ENCODE measurements at regions not wholly inside any gene's neighbourhood (a gene's known extent, or its start where the extent isn't known, plus 50 kb on each side); places are given as distances from the start of the nearest gene placed in this dataset.
"Not testable (repeated sequence)": the region's sequence is repeated elsewhere in the genome, so short reads cannot be mapped to it uniquely, and the experiment has no call there.

DNA sequence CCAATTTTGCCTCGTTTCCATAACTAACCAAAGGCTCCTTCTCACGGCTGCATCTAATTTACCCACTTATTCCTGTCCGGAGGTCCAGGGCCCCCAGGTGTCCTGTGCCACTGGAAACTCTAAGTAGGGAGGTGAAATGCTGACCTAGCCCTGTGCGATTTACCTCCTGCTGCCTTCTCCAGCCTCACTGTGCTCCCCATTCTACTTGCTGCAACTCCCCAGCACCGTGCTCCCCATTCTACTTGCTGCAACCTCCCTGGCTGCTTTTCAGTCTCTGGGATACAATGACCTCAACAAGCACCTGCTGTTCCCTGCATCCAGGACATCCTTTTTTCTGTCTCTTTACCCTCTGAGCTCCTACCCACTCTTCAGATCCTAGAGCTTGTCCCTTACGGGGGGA lies 254.7 kb upstream of the PROK2 start:
- H3K27me3 Mint-ChIP-seq (ENCODE audit: low read depth), result peaks cover 16% of the 10 kb centered on the region
- H3K4me1 Mint-ChIP-seq (ENCODE audit: low read depth), result no peaks in the 10 kb centered on the region
- ATAC-seq (no peak), DNase-seq (no peak)
- no peaks in the 10 kb centered on the region for H3K9me3 Mint-ChIP-seq
- H3K4me3 Mint-ChIP-seq, result no peak overlapping the region
- no peaks in the 10 kb centered on the region for H3K36me3 Mint-ChIP-seq (ENCODE audit: insufficient read depth)

DNA sequence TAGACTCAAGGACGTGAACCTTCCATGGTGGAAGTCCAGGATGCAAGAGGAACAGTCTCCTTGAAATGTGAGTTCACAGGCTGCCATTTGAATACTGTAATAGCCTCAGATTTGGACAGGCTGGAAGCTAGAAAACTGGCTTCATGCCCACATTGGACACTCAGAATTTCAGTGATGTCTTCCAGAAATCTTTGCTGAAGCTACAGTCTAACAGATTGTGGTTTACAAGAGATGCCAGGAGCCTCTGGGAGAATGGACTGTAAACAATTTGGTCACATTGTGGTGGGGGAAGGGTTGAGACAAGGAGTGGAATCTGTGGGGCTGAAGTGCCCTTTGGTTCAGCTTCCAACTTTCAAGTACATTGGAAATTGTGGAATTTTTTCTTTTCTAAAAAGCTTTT lies 252.0 kb upstream of the PROK2 start:
- no peak overlapping the region for H3K4me3 Mint-ChIP-seq
- no peaks in the 10 kb centered on the region for H3K4me1 Mint-ChIP-seq (ENCODE audit: low read depth)
- no peaks in the 10 kb centered on the region for H3K36me3 Mint-ChIP-seq (ENCODE audit: insufficient read depth)
- H3K9me3 Mint-ChIP-seq, result no peaks in the 10 kb centered on the region
- DNase-seq (no peak), ATAC-seq (no peak)
- H3K27me3 Mint-ChIP-seq (ENCODE audit: low read depth), result peaks cover 18% of the 10 kb centered on the region

DNA sequence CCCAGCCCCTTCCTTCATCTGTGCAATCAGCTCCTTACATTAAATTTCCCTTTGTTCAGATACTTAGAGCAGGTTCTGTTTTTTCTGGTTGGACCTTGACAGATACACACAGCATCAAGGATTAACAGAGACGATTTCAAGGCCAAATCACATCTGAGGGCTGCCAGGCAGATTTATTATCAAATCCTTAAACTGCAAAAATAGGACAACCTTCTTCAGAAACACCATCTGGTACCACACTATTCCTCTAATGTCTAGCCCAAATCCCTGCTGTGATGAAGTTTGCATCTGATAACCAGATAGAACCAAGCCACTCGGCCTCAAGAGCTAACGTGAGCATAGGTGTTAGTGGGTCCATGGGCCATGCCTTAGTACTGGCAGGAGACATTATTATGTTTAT lies 250.7 kb upstream of the PROK2 start:
- no peak for DNase-seq
- Mint-ChIP-seq H3K27me3 (ENCODE audit: low read depth) (peaks cover 16% of the 10 kb centered on the region), H3K4me3 (no peak overlapping the region), H3K4me1 (ENCODE audit: low read depth) (no peaks in the 10 kb centered on the region), H3K9me3 (no peaks in the 10 kb centered on the region), H3K36me3 (ENCODE audit: insufficient read depth) (no peaks in the 10 kb centered on the region)
- ATAC-seq, result no peak

DNA sequence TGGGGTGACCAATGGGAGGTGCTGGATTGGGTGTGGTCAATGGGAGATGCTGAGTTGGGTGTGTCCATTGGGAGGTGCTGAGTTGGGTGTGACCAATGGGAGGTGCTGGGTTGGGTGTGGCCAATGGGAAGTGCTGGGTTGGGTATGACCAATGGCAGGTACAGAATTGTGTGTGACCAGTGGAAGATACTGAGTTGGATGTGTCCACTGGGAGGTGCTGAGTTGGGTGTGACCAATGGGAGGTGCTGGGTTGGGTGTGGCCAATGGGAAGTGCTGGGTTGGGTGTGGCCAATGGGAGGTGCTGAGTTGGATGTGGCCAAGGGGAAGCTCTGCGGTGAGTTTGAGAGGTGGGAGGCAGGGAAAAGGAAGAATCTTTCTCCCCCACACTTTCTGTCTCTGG lies 250.0 kb upstream of the PROK2 start:
- no peak for ATAC-seq
- H3K27me3 Mint-ChIP-seq (ENCODE audit: low read depth), result peaks cover 13% of the 10 kb centered on the region
- no peak overlapping the region for H3K4me3 Mint-ChIP-seq
- no peaks in the 10 kb centered on the region for H3K9me3 Mint-ChIP-seq
- no peaks in the 10 kb centered on the region for H3K4me1 Mint-ChIP-seq (ENCODE audit: low read depth)
- no peaks in the 10 kb centered on the region for H3K36me3 Mint-ChIP-seq (ENCODE audit: insufficient read depth)
- DNase-seq, result no peak

DNA sequence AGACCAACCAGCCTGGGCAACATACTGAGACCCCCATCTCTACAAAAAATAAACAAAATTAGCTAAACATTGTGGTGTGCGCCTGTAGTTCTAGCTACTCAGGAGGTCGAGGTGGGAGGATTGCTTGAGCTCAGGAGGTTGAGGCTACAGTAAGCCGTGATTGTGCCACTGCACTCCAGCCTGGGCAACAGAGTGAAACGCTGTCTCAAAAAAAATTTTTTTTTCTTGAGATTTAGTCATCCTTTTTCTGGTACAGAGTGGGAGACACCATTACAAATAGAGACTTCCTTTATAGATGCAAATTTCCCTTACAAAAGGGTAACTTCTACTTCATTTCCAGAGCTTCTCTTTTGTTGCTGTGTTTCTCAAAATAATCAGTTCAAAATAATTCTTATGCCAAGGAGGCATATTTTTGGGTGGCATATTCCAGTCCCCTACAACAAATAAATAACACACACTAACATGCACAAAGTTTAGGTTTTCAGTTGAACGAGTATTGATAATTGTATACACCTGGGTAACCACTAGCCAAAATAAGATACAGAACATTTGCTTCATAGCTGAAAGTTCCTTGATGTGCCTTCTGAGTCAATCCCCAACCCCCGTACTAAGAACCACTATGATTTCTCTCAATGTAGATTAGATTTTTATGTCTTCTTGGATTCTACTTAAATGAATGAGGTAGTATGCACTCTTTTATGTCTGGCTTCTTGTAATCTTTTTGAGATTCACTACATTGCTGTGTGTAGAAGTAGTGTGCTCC lies 248.9 kb upstream of the PROK2 start:
- Mint-ChIP-seq H3K36me3 (ENCODE audit: insufficient read depth) (no peaks in the 10 kb centered on the region), H3K27me3 (ENCODE audit: low read depth) (peaks cover 9% of the 10 kb centered on the region)
- ATAC-seq, result no peak

DNA sequence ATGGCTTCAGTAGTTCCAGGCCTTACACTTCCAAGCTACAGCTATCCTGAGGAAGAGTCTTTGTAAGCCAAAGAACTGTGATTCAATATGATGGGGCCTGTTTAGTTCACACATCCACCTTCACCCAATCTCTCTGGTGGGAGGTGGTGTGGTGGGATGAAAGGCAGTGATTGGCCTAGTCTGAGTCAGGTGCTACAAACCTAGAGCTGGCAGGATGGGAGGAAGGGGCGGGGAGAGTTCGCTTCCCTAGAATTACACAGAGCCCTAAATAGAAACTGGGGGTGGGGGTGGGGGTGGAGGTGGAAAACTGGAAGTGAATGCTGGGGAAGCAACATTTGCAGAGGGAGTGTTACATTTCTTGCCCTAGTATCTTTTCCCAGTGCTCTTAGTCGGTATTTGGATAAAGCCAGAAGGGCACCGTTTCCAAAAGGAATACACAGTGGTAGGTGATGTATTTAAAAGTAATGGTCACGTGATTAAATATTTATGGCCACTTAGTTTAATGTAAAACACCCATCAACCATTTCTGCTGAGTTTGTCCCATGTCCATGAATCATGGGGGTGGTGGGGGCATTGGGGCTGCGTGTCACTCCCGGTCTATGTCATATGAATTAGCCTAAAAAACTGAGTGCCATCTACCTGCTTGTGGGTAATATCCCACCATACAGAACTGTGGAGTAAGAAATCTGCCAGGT lies 247.6 kb upstream of the PROK2 start:
- Mint-ChIP-seq H3K36me3 (ENCODE audit: insufficient read depth) (no peaks in the 10 kb centered on the region), H3K4me1 (ENCODE audit: low read depth) (no peaks in the 10 kb centered on the region), H3K4me3 (no peak overlapping the region), H3K27me3 (ENCODE audit: low read depth) (peaks cover 6% of the 10 kb centered on the region), H3K9me3 (no peaks in the 10 kb centered on the region)
- DNase-seq (no peak), ATAC-seq (no peak)

More for the DNA sequence above, 248.9 kb upstream of the PROK2 start:
- no peaks in the 10 kb centered on the region for H3K4me1 Mint-ChIP-seq (ENCODE audit: low read depth)
- no peaks in the 10 kb centered on the region for H3K9me3 Mint-ChIP-seq
- no peak overlapping the region for H3K4me3 Mint-ChIP-seq
- no peak for DNase-seq

DNA sequence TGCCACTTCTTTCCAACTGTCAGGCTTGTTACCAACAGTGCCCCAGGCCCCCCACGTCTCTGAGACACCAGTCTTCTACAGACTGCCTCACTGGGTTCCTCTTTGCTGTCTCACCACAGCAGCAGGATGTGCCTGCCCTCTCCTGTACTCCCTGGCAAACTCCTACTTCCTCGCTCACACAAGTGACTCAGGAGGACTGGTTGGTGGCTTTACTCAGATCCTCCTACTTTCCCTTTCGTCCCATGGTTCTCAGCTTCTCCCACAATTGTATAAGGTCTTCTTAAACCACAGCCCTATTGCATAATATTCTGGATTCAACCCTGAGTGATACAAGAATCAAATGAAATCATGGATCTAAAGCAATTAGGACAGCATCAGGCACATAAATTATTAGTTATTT lies 246.6 kb upstream of the PROK2 start:
- Mint-ChIP-seq H3K27me3 (ENCODE audit: low read depth) (peaks cover 4% of the 10 kb centered on the region), H3K36me3 (ENCODE audit: insufficient read depth) (no peaks in the 10 kb centered on the region), H3K4me1 (ENCODE audit: low read depth) (no peaks in the 10 kb centered on the region), H3K4me3 (no peak overlapping the region), H3K9me3 (no peaks in the 10 kb centered on the region)
- DNase-seq (no peak), ATAC-seq (no peak)

DNA sequence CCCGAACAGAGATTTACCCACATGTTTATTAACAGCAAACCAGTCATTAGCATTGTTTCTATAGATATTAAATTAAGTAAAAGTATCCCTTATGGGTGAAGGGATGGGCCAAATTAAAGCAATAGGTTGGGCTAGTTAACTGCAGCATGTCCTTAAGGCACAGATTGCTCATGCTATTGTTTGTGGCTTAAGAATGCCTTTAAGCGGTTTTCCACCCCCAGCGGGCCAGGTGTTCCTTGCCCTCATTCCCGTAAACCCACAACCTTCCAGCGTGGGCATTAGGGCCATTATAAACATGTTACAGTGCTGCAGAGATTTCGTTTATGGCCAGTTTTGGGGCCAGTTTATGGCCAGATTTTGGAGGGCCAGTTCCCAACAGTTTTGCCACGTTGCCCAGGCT lies 245.3 kb upstream of the PROK2 start:
- not testable (repeated sequence) for H3K4me1 Mint-ChIP-seq (ENCODE audit: low read depth); ATAC-seq; H3K4me3 Mint-ChIP-seq; DNase-seq; H3K36me3 Mint-ChIP-seq (ENCODE audit: insufficient read depth); H3K9me3 Mint-ChIP-seq; H3K27me3 Mint-ChIP-seq (ENCODE audit: low read depth)

DNA sequence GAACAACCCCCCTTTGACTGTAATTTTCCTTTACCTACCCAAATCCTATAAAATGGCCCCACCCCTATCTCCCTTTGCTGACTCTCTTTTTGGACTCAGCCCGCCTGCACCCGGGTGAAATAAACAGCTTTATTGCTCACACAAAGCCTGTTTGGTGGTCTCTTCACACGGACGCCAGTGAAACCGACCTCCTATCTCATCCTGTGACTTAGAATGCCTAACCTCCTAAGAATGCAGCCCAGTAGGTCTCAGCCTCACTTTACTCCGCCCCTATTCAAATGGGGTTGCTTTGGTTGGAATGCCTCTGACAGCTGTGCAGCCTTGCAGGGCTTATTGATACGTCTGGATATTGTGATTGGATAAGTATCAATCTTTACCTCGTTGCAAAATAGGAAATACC lies 243.8 kb upstream of the PROK2 start:
- H3K27me3 Mint-ChIP-seq (ENCODE audit: low read depth); ATAC-seq; H3K9me3 Mint-ChIP-seq; H3K4me3 Mint-ChIP-seq; DNase-seq; H3K4me1 Mint-ChIP-seq (ENCODE audit: low read depth); H3K36me3 Mint-ChIP-seq (ENCODE audit: insufficient read depth): not testable (repeated sequence)

DNA sequence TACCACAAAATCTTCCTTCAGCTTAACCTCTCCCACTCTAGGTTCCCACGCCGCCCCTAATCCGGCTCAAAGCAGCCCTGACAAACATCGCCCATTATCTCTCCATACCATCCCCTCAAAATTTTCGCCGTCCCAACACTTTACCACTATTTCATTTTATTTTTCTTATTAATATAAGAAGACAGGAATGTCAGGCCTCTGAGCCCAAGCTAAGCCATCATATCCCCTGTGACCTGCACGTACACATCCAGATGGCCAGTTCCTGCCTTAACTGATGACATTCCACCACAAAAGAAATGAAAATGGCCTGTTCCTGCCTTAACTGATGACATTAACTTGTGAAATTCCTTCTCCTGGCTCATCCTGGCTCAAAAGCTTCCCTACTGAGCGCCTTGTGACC lies 243.4 kb upstream of the PROK2 start:
- not testable (repeated sequence) for H3K9me3 Mint-ChIP-seq; ATAC-seq; H3K4me1 Mint-ChIP-seq (ENCODE audit: low read depth); H3K36me3 Mint-ChIP-seq (ENCODE audit: insufficient read depth); H3K4me3 Mint-ChIP-seq; H3K27me3 Mint-ChIP-seq (ENCODE audit: low read depth); DNase-seq

DNA sequence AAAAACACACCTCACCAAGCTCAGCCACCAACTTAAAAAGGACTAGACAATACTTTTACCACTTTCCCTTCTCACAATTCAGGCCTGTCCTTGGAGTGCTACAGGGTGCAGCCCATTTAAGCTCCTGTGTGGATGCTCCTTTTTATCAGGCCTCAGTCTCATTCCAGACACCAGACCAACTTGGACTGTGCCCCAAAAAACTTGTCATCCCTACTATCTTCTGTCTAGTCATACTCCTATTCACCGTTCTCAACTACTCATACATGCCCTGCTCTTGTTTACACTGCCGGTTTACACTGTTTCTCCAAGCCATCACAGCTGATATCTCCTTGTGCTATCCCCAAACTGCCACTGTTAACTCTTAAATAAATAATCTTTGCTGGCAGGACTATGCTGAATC lies 242.8 kb upstream of the PROK2 start:
- not testable (repeated sequence) for H3K4me3 Mint-ChIP-seq; ATAC-seq; H3K4me1 Mint-ChIP-seq (ENCODE audit: low read depth); H3K36me3 Mint-ChIP-seq (ENCODE audit: insufficient read depth); DNase-seq; H3K9me3 Mint-ChIP-seq
- H3K27me3 Mint-ChIP-seq (ENCODE audit: low read depth), result peaks cover 10% of the 10 kb centered on the region

DNA sequence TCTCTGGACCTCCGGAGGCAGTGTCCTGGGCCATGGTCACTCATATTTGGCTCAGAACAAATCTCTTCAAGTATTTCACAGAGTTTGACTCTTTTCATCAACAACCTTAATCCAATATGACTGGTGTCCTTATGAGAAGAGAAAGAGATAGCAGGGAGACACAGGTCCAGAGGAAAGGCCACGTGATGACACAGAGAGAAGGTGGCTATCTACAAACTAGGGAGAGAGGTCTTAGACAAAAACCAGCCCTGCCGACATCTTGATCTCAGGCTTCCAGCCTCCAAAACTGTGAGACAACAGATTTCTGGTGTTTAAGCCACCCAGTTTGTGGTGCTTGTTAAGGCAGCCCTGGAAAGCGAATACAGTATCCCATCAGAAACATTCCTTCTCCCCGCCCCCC lies 237.1 kb upstream of the PROK2 start:
- H3K4me3 Mint-ChIP-seq, result no peak overlapping the region
- no peak for ATAC-seq
- no peaks in the 10 kb centered on the region for H3K4me1 Mint-ChIP-seq (ENCODE audit: low read depth)
- H3K27me3 Mint-ChIP-seq (ENCODE audit: low read depth), result peaks cover 10% of the 10 kb centered on the region
- peaks cover 6% of the 10 kb centered on the region for H3K9me3 Mint-ChIP-seq
- no peaks in the 10 kb centered on the region for H3K36me3 Mint-ChIP-seq (ENCODE audit: insufficient read depth)
- no peak for DNase-seq

DNA sequence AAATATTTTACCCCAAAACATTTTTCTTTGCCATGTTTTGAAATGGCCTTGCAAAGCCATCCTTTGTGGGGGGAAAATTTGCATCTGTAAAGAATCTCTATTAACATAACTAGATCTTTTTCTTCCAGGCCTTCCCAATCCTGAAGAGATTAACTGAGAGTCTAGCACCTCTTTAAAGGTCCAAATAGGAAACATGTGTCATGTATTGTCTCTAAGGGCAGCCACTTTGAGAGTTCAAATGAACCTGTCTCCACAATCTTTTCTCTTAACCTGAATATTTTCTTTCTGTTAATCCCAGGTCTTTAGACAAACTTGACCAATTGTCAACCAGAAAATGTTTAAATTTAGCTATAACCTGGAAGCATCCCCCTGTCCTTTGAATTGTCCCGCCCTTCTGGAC lies 236.6 kb upstream of the PROK2 start:
- H3K36me3 Mint-ChIP-seq (ENCODE audit: insufficient read depth), result no peaks in the 10 kb centered on the region
- peaks cover 10% of the 10 kb centered on the region for H3K27me3 Mint-ChIP-seq (ENCODE audit: low read depth)
- DNase-seq (no peak), ATAC-seq (no peak)
- H3K9me3 Mint-ChIP-seq, result peaks cover 6% of the 10 kb centered on the region
- no peak overlapping the region for H3K4me3 Mint-ChIP-seq
- no peaks in the 10 kb centered on the region for H3K4me1 Mint-ChIP-seq (ENCODE audit: low read depth)

DNA sequence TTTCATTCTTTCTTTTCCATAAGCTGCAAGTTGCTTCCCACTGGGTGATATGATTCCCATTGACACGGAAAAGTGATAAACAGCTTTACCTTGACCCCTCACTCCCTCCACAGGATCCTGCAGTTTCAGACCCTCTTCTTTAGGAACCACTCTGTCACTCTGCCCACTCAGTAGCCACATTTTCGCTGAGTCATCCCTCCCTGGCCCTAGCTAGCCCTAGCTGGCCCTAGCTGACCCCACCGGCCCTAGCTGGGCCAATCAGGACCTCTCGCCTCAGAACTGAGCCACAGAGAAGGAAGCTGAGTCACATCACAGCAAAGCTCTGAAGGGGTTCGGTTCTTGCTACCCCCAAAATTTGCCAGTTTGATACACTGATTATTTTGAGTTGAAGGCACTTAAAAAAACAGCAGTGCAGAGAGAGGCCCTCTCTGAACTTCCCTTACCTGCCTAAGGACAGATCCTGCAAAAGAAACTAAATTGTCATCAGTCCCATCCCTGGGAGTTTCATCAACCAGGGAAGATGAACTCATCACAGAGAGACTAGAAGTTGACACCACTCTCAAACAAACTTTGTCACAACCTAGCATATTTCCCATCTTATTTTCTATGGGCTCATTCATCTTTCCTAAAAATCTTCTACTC lies 233.5 kb upstream of the PROK2 start:
- H3K9me3 Mint-ChIP-seq, result no peaks in the 10 kb centered on the region
- DNase-seq (no peak), ATAC-seq (no peak)
- no peaks in the 10 kb centered on the region for H3K4me1 Mint-ChIP-seq (ENCODE audit: low read depth)
- peaks cover 7% of the 10 kb centered on the region for H3K27me3 Mint-ChIP-seq (ENCODE audit: low read depth)
- H3K36me3 Mint-ChIP-seq (ENCODE audit: insufficient read depth), result no peaks in the 10 kb centered on the region
- H3K4me3 Mint-ChIP-seq, result no peak overlapping the region

DNA sequence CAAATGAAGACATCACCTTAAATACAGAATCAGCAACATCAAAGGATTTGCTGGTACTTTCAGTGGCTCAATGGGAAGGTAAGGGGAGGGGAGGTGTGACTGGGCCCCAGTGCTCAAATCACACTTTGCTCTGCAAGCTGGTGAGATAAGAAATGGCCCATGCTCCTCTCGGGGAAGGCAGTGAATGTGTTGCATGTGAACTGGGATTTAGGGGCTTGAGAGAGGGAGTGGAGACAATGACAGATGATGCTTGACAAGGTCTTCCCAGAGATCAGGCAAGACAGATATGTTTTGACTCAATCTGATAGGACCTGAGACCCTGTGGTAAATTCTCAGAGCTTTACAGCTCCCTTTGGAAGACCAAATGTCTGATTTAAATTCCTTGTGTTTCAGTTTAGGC lies 233.0 kb upstream of the PROK2 start:
- no peak overlapping the region for H3K4me3 Mint-ChIP-seq
- H3K36me3 Mint-ChIP-seq (ENCODE audit: insufficient read depth), result no peaks in the 10 kb centered on the region
- peaks cover 3% of the 10 kb centered on the region for H3K27me3 Mint-ChIP-seq (ENCODE audit: low read depth)
- DNase-seq (no peak), ATAC-seq (no peak)
- no peaks in the 10 kb centered on the region for H3K9me3 Mint-ChIP-seq
- no peaks in the 10 kb centered on the region for H3K4me1 Mint-ChIP-seq (ENCODE audit: low read depth)

All from activated T-cell treated with anti-CD3 and anti-CD28 coated beads, Interleukin-2, amount 50 U/mL, for 4 hours (primary cell).